Heart left ventricle (tissue), 16 donors: ENCODE measurements at regions not wholly inside any gene's neighbourhood (a gene's known extent, or its start where the extent isn't known, plus 50 kb on each side); places are given as distances from the start of the nearest gene placed in this dataset.

Experiments
- ATAC-seq, 4 donors: fragments of 200-7000 bp; cut with Tn5 transposase; one replicate each; pipeline ENCODE4 v1.9.1; 2020 to 2022; ENCODE audit warnings: moderate library complexity in 4 of 4, mild to moderate bottlenecking in 3 of 4, moderate number of reproducible peaks in 1 of 4
- DNase-seq, 5 donors: peaks; one replicate each; pipeline ENCODE4 v3.0.0-alpha.2; 2020
- H3K27ac ChIP-seq, 12 donors: fragments of 200-600 bp; sonication (generic) in 4 of 12; one replicate each; pipeline versions ENCODE4 v1.5.0 to v1.8.0; 2016 to 2022; ENCODE audit warnings: mild to moderate bottlenecking in 2 of 12
- H3K27me3 ChIP-seq, 9 donors: fragments of 200-600 bp; sonication (generic) in 2 of 9; one replicate each; pipeline versions ENCODE4 v1.5.1 to v1.8.0; 2016 to 2022; ENCODE audit warnings: mild to moderate bottlenecking in 3 of 9
- H3K36me3 ChIP-seq, 9 donors: fragments of 200-600 bp; sonication (generic) in 2 of 9; one replicate each; pipeline versions ENCODE4 v1.5.0 to v1.8.0; 2018 to 2022; ENCODE audit warnings: mild to moderate bottlenecking in 2 of 9
- H3K4me1 ChIP-seq, 12 donors: fragments of 200-600 bp; sonication (generic) in 4 of 12; one replicate each; pipeline versions ENCODE4 v1.5.0 to v1.8.0; 2016 to 2022; ENCODE audit warnings: mild to moderate bottlenecking in 3 of 12
- H3K4me3 ChIP-seq, 12 donors: fragments of 200-600 bp; sonication (generic) in 4 of 12; one replicate each; pipeline versions ENCODE4 v1.5.0 to v1.8.0; 2017 to 2022; ENCODE audit warnings: mild to moderate bottlenecking in 9 of 12, moderate library complexity in 4 of 12
- H3K9me3 ChIP-seq, 12 donors: fragments of 200-600 bp; sonication (generic) in 4 of 12; one replicate each; pipeline versions ENCODE4 v1.5.0 to v1.8.0; 2016 to 2022; ENCODE audit warnings: mild to moderate bottlenecking in 1 of 12
- POLR2A ChIP-seq, 2 donors: fragments of 450-650 bp; IDR thresholded peaks; one replicate each; pipeline ENCODE4 v1.6.1; 2017; ENCODE audit warnings: antibody characterized with exemption in 2 of 2, mild to moderate bottlenecking in 2 of 2, moderate library complexity in 2 of 2
- WGBS, 4 donors: extraction: QIAGEN DNeasy Blood & Tissue Kit in 2 of 4; methylation state at CpG; one replicate each; pipeline versions ENCODE4 v1.1.5 to v1.1.7; 2013 to 2018; 5-methylcytosine and 5-hydroxymethylcytosine counted together
- intact Hi-C, 10 donors: fragments of 100-400 bp; cut with DNase I; formaldehyde crosslinking; loops; one replicate each; pipeline versions ENCODE4 v1.11.1 to v1.14.2; 2022
- TF ChIP-seq, protein P1 (sequence below), 12 donors: fragments of 200-600 bp; sonication (generic) in 4 of 12; IDR thresholded peaks; one replicate each; pipeline versions ENCODE4 v1.5.0 to v1.8.0; 2018 to 2022; ENCODE audit warnings: antibody characterized with exemption in 12 of 12, mild to moderate bottlenecking in 5 of 12
- donor health status: ischemic (EF 13 %, LVEDD 7.1; RV severe dilation, severe dysfunction).
- donor health status: healthy with polysubstance abuse.
- donor health status: DM: no; HTN: yes; CAD: no.
- donor health status: DM: no; HTN: no; CAD: no.
- donor health status: ischemic (EF 25% LVEDD 6.9; RV normal size, moderate dysfunction).
- donor health status: ischemic (EF 25% LVEDD 5.7; RV mildly dilated, moderate dysfunction).
- donor health status: healthy.
- donor health status: DM: yes; HTN: yes; CAD: no.
- donor health status: ischemic (EF 35%, LVEDD 5.7; RV mildly dilated, moderate dysfunction).
- donor health status: nonischemic (EF 11% LVEDD 7.7; RV severe dilation, severe dysfunction).
- donor health status: DM: yes; HTN: yes; CAD: no.
- donor health status: PGD.
- donor health status: ischemic (EF 29% LVEDD 5.4; RV normal size, mild dysfunction).
- donor health status: nonischemic (EF 23%, LVEDD 6.1; RV moderate dilation, normal function).

DNA sequence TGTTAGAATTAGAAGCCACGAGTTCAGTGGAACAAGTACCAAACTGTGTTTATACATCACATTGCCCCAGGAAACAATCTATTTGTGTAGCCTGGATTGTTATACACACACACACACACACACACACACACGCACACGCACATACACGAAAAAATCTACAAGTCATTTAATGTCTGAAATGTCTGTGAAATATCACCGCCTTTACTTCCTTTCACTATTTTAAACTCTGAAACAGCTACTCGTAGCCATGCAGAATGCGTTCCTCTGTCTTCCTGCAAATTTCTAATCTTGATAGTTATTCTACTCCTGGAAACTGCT, 84.4 kb upstream of the SCAF8 start:
- H3K9me3 ChIP-seq = no peaks in the 10 kb centered on the region
- no peak overlapping the region for H3K27ac ChIP-seq
- intact Hi-C loops = no loop called here
- DNase-seq = no peak
- H3K4me3 ChIP-seq = no peak overlapping the region
- WGBS, 4 donors = 70 to 84% (median 74%) methylated on average over 7 of the region's 7 CpGs
- peaks cover 0 to 22% (median 4%) of the 10 kb centered on the region in 12 donors for H3K4me1 ChIP-seq
- no peak for ATAC-seq
- no peaks in the 10 kb centered on the region for H3K27me3 ChIP-seq
- no peak for TF ChIP-seq POLR2A (IDR thresholded peaks at IDR 0.05)
- TF ChIP-seq, protein P1, sequence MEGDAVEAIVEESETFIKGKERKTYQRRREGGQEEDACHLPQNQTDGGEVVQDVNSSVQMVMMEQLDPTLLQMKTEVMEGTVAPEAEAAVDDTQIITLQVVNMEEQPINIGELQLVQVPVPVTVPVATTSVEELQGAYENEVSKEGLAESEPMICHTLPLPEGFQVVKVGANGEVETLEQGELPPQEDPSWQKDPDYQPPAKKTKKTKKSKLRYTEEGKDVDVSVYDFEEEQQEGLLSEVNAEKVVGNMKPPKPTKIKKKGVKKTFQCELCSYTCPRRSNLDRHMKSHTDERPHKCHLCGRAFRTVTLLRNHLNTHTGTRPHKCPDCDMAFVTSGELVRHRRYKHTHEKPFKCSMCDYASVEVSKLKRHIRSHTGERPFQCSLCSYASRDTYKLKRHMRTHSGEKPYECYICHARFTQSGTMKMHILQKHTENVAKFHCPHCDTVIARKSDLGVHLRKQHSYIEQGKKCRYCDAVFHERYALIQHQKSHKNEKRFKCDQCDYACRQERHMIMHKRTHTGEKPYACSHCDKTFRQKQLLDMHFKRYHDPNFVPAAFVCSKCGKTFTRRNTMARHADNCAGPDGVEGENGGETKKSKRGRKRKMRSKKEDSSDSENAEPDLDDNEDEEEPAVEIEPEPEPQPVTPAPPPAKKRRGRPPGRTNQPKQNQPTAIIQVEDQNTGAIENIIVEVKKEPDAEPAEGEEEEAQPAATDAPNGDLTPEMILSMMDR (IDR thresholded peaks at IDR 0.05) = no peak
- H3K36me3 ChIP-seq = no peaks in the 10 kb centered on the region

DNA sequence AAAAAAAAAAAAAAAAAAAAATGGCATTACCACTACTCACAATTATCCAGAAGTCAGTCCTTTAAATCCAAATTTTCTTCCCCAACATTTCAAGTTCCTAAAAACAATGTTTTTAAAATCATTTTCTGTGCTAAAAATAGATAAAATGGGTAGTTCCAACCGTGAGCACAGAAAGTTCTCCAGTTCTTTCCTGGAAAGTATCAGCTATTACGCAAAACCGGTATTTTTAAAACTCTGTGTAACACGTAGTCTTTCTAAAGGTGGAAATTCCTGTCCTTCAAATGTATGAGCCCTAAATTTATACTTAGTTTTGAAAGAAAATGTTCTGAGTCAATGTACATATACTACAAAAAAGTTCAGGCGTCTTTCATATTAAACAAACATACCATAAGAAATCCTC, 83.5 kb upstream of the SCAF8 start:
- DNase-seq = no peak
- Histone ChIP-seq H3K27me3 (no peaks in the 10 kb centered on the region), H3K36me3 (no peaks in the 10 kb centered on the region), H3K4me1 (peaks cover 0 to 27% (median 8%) of the 10 kb centered on the region in 12 donors), H3K9me3 (no peaks in the 10 kb centered on the region), H3K27ac (peak overlapping the region in 3 of 12 donors; percentile 37 to 51 (median 41)), H3K4me3 (no peak overlapping the region)
- 56 to 70% (median 60%) methylated on average over 5 of the region's 5 CpGs for WGBS, 4 donors
- no peak for TF ChIP-seq POLR2A (IDR thresholded peaks at IDR 0.05)
- TF ChIP-seq, protein P1 (IDR thresholded peaks at IDR 0.05) = no peak
- intact Hi-C loops = loop anchor here in 1 of 10 donors (10.0 kb wide), 1 partner anchor 135 kb away; the partner anchor contains the start of gene CNKSR3
- ATAC-seq = peak in 1 of 4 donors; percentile 42

DNA sequence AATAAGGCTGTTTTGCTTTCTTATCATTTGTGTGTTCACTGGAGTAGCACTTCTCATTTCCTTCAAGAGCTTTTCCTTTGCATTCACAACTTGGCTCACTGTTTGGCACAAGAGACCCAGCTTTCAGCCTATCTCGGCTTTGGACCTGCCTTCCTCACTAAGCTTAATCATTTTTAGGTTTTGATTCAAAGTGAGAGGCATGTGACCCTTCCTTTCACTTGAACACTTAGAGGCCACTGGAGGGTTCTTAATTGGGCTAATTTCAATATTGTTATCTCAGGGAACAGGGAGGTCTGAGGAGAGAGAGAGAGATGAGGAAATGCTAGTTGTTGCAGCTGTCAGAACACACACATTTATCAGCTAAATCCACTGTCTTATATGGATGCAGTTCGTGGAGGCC, 82.9 kb upstream of the SCAF8 start:
- peaks cover 0 to 27% (median 8%) of the 10 kb centered on the region in 12 donors for H3K4me1 ChIP-seq
- H3K27ac ChIP-seq = peak overlapping the region in 4 of 12 donors; percentile 5 to 51 (median 39)
- peak in 2 of 4 donors; percentile 4 to 36 for ATAC-seq
- no peak overlapping the region for H3K4me3 ChIP-seq
- no peaks in the 10 kb centered on the region for H3K9me3 ChIP-seq
- no peak for DNase-seq
- H3K36me3 ChIP-seq = no peaks in the 10 kb centered on the region
- TF ChIP-seq POLR2A (IDR thresholded peaks at IDR 0.05) = no peak
- TF ChIP-seq, protein P1 (IDR thresholded peaks at IDR 0.05) = no peak
- H3K27me3 ChIP-seq = no peaks in the 10 kb centered on the region
- WGBS, 4 donors = 42 to 58% (median 53%) methylated on average over 2 of the region's 2 CpGs
- intact Hi-C loops = loop anchor here in 1 of 10 donors (10.0 kb wide), 1 partner anchor 136 kb away; the partner anchor contains the start of gene CNKSR3

DNA sequence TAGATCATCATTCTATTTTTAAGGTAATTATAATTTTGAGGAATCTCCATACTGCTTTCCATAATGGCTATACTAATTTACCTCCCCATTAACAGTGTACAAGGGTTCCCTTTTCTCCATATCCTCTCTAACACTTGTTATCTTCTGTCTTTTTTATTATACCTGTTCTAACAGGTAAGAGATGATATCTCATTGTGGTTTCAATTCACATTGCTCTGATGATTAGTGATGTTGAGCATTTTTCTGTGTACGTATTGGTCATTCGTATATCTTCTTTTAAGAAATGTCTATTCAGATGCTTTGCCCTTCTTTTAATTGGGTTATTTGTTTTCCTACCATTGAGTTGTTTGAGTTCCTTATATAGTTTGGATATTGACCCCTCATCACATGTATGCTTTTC, 81.6 kb upstream of the SCAF8 start:
- TF ChIP-seq, protein P1 (IDR thresholded peaks at IDR 0.05) = no peak
- Histone ChIP-seq H3K27me3 (no peaks in the 10 kb centered on the region), H3K9me3 (no peaks in the 10 kb centered on the region), H3K4me1 (peaks cover 0 to 27% (median 8%) of the 10 kb centered on the region in 12 donors), H3K36me3 (no peaks in the 10 kb centered on the region), H3K4me3 (no peak overlapping the region), H3K27ac (no peak overlapping the region)
- WGBS, 4 donors = 96 to 99% (median 98%) methylated on average over 2 of the region's 2 CpGs
- DNase-seq (no peak), ATAC-seq (no peak)
- intact Hi-C loops = loop anchor here in 1 of 10 donors (10.0 kb wide), 1 partner anchor 137 kb away; the partner anchor contains the start of gene CNKSR3
